A549 (cell line): ENCODE measurements at regions not wholly inside any gene's neighbourhood (a gene's known extent, or its start where the extent isn't known, plus 50 kb on each side); places are given as distances from the start of the nearest gene placed in this dataset.
"Not testable (repeated sequence)": the region's sequence is repeated elsewhere in the genome, so short reads cannot be mapped to it uniquely, and the experiment has no call there.

Experiments used
- ATAC-seq, 2 experiments: fragments of 200-7000 bp in 1 of 2; fragments of >200 bp in 1 of 2; cut with Nextera tagmentation in 1 of 2; cut with Tn5 transposase in 1 of 2; 3 replicates each; pipeline versions ENCODE4 v1.8.0 to v1.9.1; 2018 to 2020; ENCODE audit warnings: mild to moderate bottlenecking in 1 of 2, moderate library complexity in 1 of 2
- CTCF ChIA-PET: fragments of 300-600 bp; sonication (Branson Sonifier 250); formaldehyde crosslinking; extraction: SDS; loops from one replicate; lab custom pipeline; 2021; ENCODE audit warnings: antibody characterized with exemption, inconsistent platforms; lab: Yijun Ruan, JAX
- POLR2A ChIA-PET: fragments of 350-600 bp; formaldehyde crosslinking; extraction: SDS; loops from one replicate; lab custom pipeline; 2021; ENCODE audit warnings: antibody characterized with exemption, inconsistent platforms; lab: Yijun Ruan, JAX
- DNase-seq, 2 experiments: peaks; one replicate each; pipeline versions ENCODE4 v3.0.0 to v3.0.0-alpha.2; 2011 to 2016; ENCODE audit warnings: low read depth in 1 of 2, low spot score in 1 of 2
- FAIRE-seq: peaks from 2 replicates; lab custom pipeline; 2011; peaks lifted over from hg19 to GRCh38; lab: Jason Lieb, UNC
- H3K27ac ChIP-seq, 2 experiments: fragments of >200 bp; sonication (Bioruptor Twin); formaldehyde crosslinking; 3 replicates each; pipeline ENCODE4 v1.5.1; 2016 to 2017
- H3K4me1 ChIP-seq: fragments of >200 bp; sonication (Bioruptor Twin); formaldehyde crosslinking; 3 replicates; pipeline ENCODE4 v1.6.1; 2016
- H3K4me2 ChIP-seq: fragments of >200 bp; sonication (Bioruptor Twin); formaldehyde crosslinking; 3 replicates; pipeline ENCODE4 v1.6.1; 2016
- H3K4me3 ChIP-seq: fragments of >200 bp; sonication (Bioruptor Twin); formaldehyde crosslinking; 3 replicates; pipeline ENCODE4 v1.5.1; 2016
- H3K9me3 ChIP-seq: fragments of >200 bp; sonication (Bioruptor Twin); formaldehyde crosslinking; 3 replicates; pipeline ENCODE4 v1.6.1; 2016
- BHLHE40 ChIP-seq: IDR thresholded peaks from 2 replicates; pipeline ENCODE4 v1.6.1; 2012; ENCODE audit warnings: low read depth, low read length, inconsistent platforms
- CBX2 ChIP-seq: fragments of 200-600 bp; sonication (generic); IDR thresholded peaks from 2 replicates; pipeline ENCODE4 v1.6.1; 2016; ENCODE audit warnings: low read depth, mild to moderate bottlenecking, borderline replicate concordance
- EP300 ChIP-seq, 2 experiments: fragments of >200 bp; sonication (Bioruptor Twin); formaldehyde crosslinking; IDR thresholded peaks; 2 replicates in 1 of 2; 3 replicates in 1 of 2; pipeline ENCODE4 v1.6.1; 2016 to 2017
- FOXS1 ChIP-seq: fragments of 250-450 bp; sonication (Bioruptor Pico); IDR thresholded peaks from 2 replicates; pipeline ENCODE4 v1.5.0; 2020; ENCODE audit warnings: mild to moderate bottlenecking, moderate library complexity
- GATA3 ChIP-seq: IDR thresholded peaks from 2 replicates; pipeline ENCODE4 v1.6.1; 2012; ENCODE audit warnings: borderline replicate concordance
- HOXA7 ChIP-seq: fragments of 250-450 bp; sonication (Bioruptor Pico); IDR thresholded peaks from 2 replicates; pipeline ENCODE4 v1.5.0; 2020; ENCODE audit warnings: mild to moderate bottlenecking, moderate library complexity
- HOXB13 ChIP-seq: fragments of 250-450 bp; sonication (Bioruptor Pico); IDR thresholded peaks from 2 replicates; pipeline ENCODE4 v1.5.0; 2020; ENCODE audit warnings: low read depth, mild to moderate bottlenecking, moderate library complexity
- KDM5A ChIP-seq: fragments of 200-600 bp; sonication (generic); IDR thresholded peaks from 2 replicates; pipeline ENCODE4 v1.6.1; 2016; ENCODE audit warnings: antibody characterized with exemption, mild to moderate bottlenecking
- MYC ChIP-seq: IDR thresholded peaks from 2 replicates; pipeline ENCODE4 v1.6.1; 2012; ENCODE audit warnings: mild to moderate bottlenecking, inconsistent platforms, low read length, improper control_type of control experiment, borderline replicate concordance
- NFE2L2 ChIP-seq: fragments of 150-350 bp; conservative IDR thresholded peaks from 2 replicates; pipeline ENCODE4 v1.6.1; 2014; ENCODE audit warnings: low read length
- NPAS2 ChIP-seq: fragments of 250-450 bp; sonication (Bioruptor Pico); IDR thresholded peaks from 2 replicates; pipeline ENCODE4 v1.8.0; 2022; ENCODE audit warnings: mild to moderate bottlenecking, moderate library complexity, borderline replicate concordance
- NR3C1 ChIP-seq: fragments of >200 bp; sonication (Bioruptor Twin); formaldehyde crosslinking; IDR thresholded peaks from 3 replicates; pipeline ENCODE4 v1.6.1; 2017
- PHF8 ChIP-seq: fragments of 200-600 bp; sonication (generic); IDR thresholded peaks from 2 replicates; pipeline ENCODE4 v1.6.1; 2016; ENCODE audit warnings: low read depth, mild to moderate bottlenecking, antibody characterized with exemption, moderate library complexity, borderline replicate concordance
- POLR2A ChIP-seq: IDR thresholded peaks from 2 replicates; pipeline ENCODE4 v1.6.1; 2012; ENCODE audit warnings: mild to moderate bottlenecking, low read length
- RCOR1 ChIP-seq: fragments of 150-350 bp; IDR thresholded peaks from 2 replicates; pipeline ENCODE4 v1.6.1; 2014; ENCODE audit warnings: antibody characterized with exemption, low read length, low read depth
- RFX5 ChIP-seq: fragments of 450-650 bp; IDR thresholded peaks from 2 replicates; pipeline ENCODE4 v1.7.1; 2014; ENCODE audit warnings: antibody characterized with exemption, mild to moderate bottlenecking, moderate library complexity
- RNF2 ChIP-seq: fragments of 200-600 bp; sonication (generic); IDR thresholded peaks from 2 replicates; pipeline ENCODE4 v1.6.1; 2016; ENCODE audit warnings: low read depth, mild to moderate bottlenecking, antibody characterized with exemption, moderate library complexity, borderline replicate concordance
- SMC3 ChIP-seq: fragments of >200 bp; sonication (Bioruptor Twin); formaldehyde crosslinking; IDR thresholded peaks from 3 replicates; pipeline ENCODE4 v1.6.1; 2018; ENCODE audit warnings: inconsistent platforms
- TFCP2L1 ChIP-seq: fragments of 250-450 bp; sonication (Bioruptor Pico); IDR thresholded peaks from 2 replicates; pipeline ENCODE4 v1.5.0; 2021; ENCODE audit warnings: mild to moderate bottlenecking
- ZC3H11A ChIP-seq: fragments of 450-650 bp; IDR thresholded peaks from 2 replicates; pipeline ENCODE4 v1.6.1; 2014; ENCODE audit warnings: antibody characterized with exemption, mild to moderate bottlenecking
- ZSCAN20 ChIP-seq: fragments of 250-450 bp; sonication (Bioruptor Pico); IDR thresholded peaks from 2 replicates; pipeline ENCODE4 v1.8.0; 2022; ENCODE audit warnings: mild to moderate bottlenecking, moderate library complexity
- WGBS: methylation state at CpG from one replicate; pipeline ENCODE4 v1.1.6; 2017; ENCODE audit errors: missing lambda C conversion rate; 5-methylcytosine and 5-hydroxymethylcytosine counted together
- TF ChIP-seq, protein P1 (sequence below): fragments of 200-600 bp; sonication (generic); IDR thresholded peaks from 2 replicates; pipeline ENCODE4 v1.6.1; 2016; ENCODE audit warnings: antibody characterized with exemption, mild to moderate bottlenecking, moderate library complexity
- TF ChIP-seq, protein P2 (sequence below): fragments of 450-650 bp; IDR thresholded peaks from 2 replicates; pipeline ENCODE4 v1.6.1; 2014; ENCODE audit warnings: antibody characterized with exemption
- TF ChIP-seq, protein P3 (sequence below): IDR thresholded peaks from 2 replicates; pipeline ENCODE4 v1.6.1; 2012
- TF ChIP-seq, protein P4 (sequence below): fragments of >200 bp; sonication (Bioruptor Twin); formaldehyde crosslinking; IDR thresholded peaks from 3 replicates; pipeline ENCODE4 v1.6.1; 2016
- TF ChIP-seq, protein P5 (sequence below): fragments of 250-450 bp; sonication (Bioruptor Pico); IDR thresholded peaks from 2 replicates; pipeline ENCODE4 v1.5.0; 2020; ENCODE audit warnings: low read depth, mild to moderate bottlenecking, moderate library complexity
- TF ChIP-seq, protein P6 (sequence below): fragments of 250-450 bp; sonication (Bioruptor Pico); IDR thresholded peaks from 2 replicates; pipeline ENCODE4 v1.5.0; 2021; ENCODE audit warnings: mild to moderate bottlenecking, moderate library complexity, borderline replicate concordance

DNA sequence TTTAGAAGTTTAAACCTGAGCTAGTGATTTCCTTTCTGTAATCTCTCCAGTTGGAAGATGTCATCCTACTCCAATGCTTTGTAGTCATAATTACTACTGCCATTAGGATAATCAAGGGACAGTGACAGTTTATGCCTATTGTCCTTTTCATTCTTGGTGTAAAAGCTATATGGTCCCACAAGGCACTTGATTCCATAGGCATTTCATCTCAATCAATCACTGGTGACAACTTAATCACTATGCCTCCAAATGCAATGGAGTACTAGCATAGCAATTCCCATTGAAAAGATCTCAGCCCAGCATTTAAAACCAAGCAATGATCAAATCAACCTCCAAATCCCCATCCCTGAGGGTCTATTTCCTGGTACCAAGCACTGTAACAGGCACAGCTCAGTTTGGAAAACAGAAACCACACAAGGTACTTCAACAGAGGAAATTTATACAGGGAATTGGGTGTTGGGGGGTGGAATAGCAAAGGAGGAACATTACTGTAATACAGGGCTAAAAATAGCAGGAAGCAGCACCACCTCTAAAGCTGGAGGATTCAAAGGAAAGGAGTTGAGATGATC, 51.0 kb downstream of the FHIP2A start:
- no peak for TF ChIP-seq BHLHE40
- no peak for TF ChIP-seq RCOR1
- TF ChIP-seq SMC3 = no peak
- no peak for TF ChIP-seq RNF2
- TF ChIP-seq ZC3H11A = no peak
- TF ChIP-seq, protein P1, sequence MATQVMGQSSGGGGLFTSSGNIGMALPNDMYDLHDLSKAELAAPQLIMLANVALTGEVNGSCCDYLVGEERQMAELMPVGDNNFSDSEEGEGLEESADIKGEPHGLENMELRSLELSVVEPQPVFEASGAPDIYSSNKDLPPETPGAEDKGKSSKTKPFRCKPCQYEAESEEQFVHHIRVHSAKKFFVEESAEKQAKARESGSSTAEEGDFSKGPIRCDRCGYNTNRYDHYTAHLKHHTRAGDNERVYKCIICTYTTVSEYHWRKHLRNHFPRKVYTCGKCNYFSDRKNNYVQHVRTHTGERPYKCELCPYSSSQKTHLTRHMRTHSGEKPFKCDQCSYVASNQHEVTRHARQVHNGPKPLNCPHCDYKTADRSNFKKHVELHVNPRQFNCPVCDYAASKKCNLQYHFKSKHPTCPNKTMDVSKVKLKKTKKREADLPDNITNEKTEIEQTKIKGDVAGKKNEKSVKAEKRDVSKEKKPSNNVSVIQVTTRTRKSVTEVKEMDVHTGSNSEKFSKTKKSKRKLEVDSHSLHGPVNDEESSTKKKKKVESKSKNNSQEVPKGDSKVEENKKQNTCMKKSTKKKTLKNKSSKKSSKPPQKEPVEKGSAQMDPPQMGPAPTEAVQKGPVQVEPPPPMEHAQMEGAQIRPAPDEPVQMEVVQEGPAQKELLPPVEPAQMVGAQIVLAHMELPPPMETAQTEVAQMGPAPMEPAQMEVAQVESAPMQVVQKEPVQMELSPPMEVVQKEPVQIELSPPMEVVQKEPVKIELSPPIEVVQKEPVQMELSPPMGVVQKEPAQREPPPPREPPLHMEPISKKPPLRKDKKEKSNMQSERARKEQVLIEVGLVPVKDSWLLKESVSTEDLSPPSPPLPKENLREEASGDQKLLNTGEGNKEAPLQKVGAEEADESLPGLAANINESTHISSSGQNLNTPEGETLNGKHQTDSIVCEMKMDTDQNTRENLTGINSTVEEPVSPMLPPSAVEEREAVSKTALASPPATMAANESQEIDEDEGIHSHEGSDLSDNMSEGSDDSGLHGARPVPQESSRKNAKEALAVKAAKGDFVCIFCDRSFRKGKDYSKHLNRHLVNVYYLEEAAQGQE = no peak
- no peak for TF ChIP-seq PHF8
- TF ChIP-seq, protein P2, sequence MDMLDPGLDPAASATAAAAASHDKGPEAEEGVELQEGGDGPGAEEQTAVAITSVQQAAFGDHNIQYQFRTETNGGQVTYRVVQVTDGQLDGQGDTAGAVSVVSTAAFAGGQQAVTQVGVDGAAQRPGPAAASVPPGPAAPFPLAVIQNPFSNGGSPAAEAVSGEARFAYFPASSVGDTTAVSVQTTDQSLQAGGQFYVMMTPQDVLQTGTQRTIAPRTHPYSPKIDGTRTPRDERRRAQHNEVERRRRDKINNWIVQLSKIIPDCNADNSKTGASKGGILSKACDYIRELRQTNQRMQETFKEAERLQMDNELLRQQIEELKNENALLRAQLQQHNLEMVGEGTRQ = no peak
- TF ChIP-seq POLR2A = no peak
- TF ChIP-seq CBX2 = no peak
- no peak for TF ChIP-seq TFCP2L1 (CRISPR knock-in tag)
- TF ChIP-seq, protein P3, sequence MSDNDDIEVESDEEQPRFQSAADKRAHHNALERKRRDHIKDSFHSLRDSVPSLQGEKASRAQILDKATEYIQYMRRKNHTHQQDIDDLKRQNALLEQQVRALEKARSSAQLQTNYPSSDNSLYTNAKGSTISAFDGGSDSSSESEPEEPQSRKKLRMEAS = no peak
- TF ChIP-seq, protein P4, sequence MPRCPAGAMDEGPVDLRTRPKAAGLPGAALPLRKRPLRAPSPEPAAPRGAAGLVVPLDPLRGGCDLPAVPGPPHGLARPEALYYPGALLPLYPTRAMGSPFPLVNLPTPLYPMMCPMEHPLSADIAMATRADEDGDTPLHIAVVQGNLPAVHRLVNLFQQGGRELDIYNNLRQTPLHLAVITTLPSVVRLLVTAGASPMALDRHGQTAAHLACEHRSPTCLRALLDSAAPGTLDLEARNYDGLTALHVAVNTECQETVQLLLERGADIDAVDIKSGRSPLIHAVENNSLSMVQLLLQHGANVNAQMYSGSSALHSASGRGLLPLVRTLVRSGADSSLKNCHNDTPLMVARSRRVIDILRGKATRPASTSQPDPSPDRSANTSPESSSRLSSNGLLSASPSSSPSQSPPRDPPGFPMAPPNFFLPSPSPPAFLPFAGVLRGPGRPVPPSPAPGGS = no peak
- TF ChIP-seq FOXS1 (CRISPR knock-in tag) = no peak
- DNase-seq (no peak), FAIRE-seq (no peak), ATAC-seq (no peak)
- Histone ChIP-seq H3K9me3 (no peaks in the 10 kb centered on the region), H3K4me2 (no peak overlapping the region), H3K27ac (no peak overlapping the region), H3K4me3 (no peak overlapping the region), H3K4me1 (peaks cover 15% of the 10 kb centered on the region; the same call in 2 of the 3 replicates)
- CTCF ChIA-PET = interaction anchor here (0.6 to 6.1 kb wide), 4 partner anchors 8 to 257 kb away, joined by 3 to 35 read pairs (median 7); partner anchors contain the start of gene FHIP2A
- POLR2A ChIA-PET = no interaction called here

DNA sequence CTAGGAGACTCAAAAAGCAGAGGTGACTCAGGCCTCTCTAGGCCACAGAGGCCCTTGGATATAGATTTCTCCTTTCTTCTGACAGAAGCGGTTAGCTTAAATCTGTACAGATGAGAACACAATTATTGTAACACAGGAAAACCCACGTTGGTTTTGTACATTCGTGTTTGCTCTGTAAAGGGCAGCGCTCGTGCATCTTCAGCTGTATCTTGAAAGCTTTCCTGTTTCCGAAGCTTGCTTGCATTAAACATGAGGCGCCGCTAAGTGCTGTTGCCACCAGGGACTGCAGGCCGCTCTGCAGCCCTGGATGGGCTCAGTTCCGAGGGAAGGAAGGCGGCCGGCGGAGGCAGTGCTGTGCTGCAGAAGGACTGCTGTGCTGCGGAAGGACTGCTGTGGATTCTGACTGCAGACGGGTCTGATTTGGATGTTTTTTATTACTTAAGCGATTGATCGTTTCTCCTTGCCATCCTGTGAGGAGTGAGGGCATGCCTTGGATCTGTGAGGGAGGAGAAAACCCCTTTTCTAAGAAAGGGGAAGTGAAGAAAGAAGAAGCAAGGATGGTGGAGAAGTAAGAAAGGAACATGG, 53.3 kb downstream of the FHIP2A start:
- H3K4me2 ChIP-seq = no peak overlapping the region
- no peak overlapping the region for H3K4me3 ChIP-seq
- TF ChIP-seq GATA3 = no peak
- no peak for TF ChIP-seq RFX5
- TF ChIP-seq HOXB13 (CRISPR knock-in tag) = no peak
- TF ChIP-seq, protein P5, sequence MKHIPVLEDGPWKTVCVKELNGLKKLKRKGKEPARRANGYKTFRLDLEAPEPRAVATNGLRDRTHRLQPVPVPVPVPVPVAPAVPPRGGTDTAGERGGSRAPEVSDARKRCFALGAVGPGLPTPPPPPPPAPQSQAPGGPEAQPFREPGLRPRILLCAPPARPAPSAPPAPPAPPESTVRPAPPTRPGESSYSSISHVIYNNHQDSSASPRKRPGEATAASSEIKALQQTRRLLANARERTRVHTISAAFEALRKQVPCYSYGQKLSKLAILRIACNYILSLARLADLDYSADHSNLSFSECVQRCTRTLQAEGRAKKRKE (CRISPR knock-in tag) = no peak
- TF ChIP-seq TFCP2L1 (CRISPR knock-in tag) = no peak
- TF ChIP-seq NR3C1 = no peak
- no peak for TF ChIP-seq HOXA7 (CRISPR knock-in tag)
- TF ChIP-seq, protein P6, sequence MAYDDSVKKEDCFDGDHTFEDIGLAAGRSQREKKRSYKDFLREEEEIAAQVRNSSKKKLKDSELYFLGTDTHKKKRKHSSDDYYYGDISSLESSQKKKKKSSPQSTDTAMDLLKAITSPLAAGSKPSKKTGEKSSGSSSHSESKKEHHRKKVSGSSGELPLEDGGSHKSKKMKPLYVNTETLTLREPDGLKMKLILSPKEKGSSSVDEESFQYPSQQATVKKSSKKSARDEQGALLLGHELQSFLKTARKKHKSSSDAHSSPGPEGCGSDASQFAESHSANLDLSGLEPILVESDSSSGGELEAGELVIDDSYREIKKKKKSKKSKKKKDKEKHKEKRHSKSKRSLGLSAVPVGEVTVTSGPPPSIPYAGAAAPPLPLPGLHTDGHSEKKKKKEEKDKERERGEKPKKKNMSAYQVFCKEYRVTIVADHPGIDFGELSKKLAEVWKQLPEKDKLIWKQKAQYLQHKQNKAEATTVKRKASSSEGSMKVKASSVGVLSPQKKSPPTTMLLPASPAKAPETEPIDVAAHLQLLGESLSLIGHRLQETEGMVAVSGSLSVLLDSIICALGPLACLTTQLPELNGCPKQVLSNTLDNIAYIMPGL = no peak
- no peak for TF ChIP-seq ZSCAN20 (CRISPR knock-in tag)
- TF ChIP-seq POLR2A = no peak
- no peak for TF ChIP-seq MYC
- no peak for TF ChIP-seq EP300 (IDR thresholded peaks at IDR 0.05)
- TF ChIP-seq NFE2L2 = no peak
- TF ChIP-seq NPAS2 = no peak
- TF ChIP-seq KDM5A = no peak
- H3K27ac ChIP-seq = no peak overlapping the region
- H3K4me1 ChIP-seq = peaks cover 3% of the 10 kb centered on the region; the same call in 1 of the 3 replicates
- ChIA-PET CTCF (interaction anchor here (1.0 to 1.3 kb wide), 3 partner anchors 221 to 255 kb away, joined by 3 to 8 read pairs (median 3); no protein-coding TSS in a partner anchor), POLR2A (no interaction called here)
- no peaks in the 10 kb centered on the region for H3K9me3 ChIP-seq
- DNase-seq (no peak), ATAC-seq (no peak), FAIRE-seq (no peak)
- WGBS = 84% methylated on average over 17 of the region's 17 CpGs

DNA sequence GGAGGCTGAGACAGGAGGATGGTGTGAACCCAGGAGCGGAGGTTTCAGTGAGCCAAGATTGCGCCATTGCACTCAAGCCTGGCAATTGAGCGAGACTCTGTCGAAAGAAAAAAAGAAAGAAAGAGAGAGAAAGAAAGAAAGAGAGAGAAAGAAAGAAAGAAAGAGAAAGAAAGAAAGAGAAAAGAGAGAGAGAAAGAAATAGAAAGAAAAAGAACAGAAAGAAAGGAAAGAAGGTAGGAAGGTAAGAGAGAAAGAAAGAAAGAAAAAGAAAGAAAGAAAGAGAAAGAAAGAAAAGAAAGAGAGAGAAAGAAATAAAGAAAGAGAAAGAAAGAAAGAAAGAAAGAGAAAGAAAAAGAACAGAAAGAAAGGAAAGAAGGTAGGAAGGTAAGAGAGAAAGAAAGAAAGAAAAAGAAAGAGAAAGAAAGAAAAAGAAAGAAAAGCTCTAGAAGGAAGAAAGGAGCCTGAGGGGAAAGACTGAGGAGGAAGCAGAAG, 54.1 kb downstream of the FHIP2A start:
- ATAC-seq, H3K9me3 ChIP-seq, DNase-seq, H3K27ac ChIP-seq, H3K4me3 ChIP-seq, FAIRE-seq, POLR2A ChIA-PET, H3K4me2 ChIP-seq, H3K4me1 ChIP-seq: not testable (repeated sequence)
- 93% methylated on average over 4 of the region's 4 CpGs for WGBS
- CTCF ChIA-PET = interaction anchor here (0.6 to 5.8 kb wide), 11 partner anchors 13 to 1350 kb away, joined by 3 to 71 read pairs (median 8); partner anchors contain the start of gene TRUB1
